IMR-90 (cell line): ENCODE measurements at regions not wholly inside any gene's neighbourhood (a gene's known extent, or its start where the extent isn't known, plus 50 kb on each side); places are given as distances from the start of the nearest gene placed in this dataset.

Experiments
- ATAC-seq: fragments of 200-7000 bp; cut with Tn5 transposase; 2 replicates; pipeline ENCODE4 v1.9.1; 2020; ENCODE audit warnings: low read depth, mild to moderate bottlenecking, moderate library complexity
- BruUV-seq: library from RNA; stranded (reverse); fragments of 400-500 nt; replicated peaks from 2 replicates; lab custom pipeline; 2021; lab: Mats Ljungman, UMichigan
- CTCF ChIA-PET: fragments of 300-600 bp; formaldehyde crosslinking; extraction: SDS; loops from one replicate; lab custom pipeline; 2021; ENCODE audit warnings: antibody characterized with exemption; lab: Yijun Ruan, JAX
- POLR2A ChIA-PET: fragments of 300-600 bp; sonication (Branson Sonifier 250); formaldehyde crosslinking; loops from one replicate; lab custom pipeline; 2022; ENCODE audit warnings: antibody characterized with exemption; ENCODE audit not compliant: unreplicated experiment; lab: Charles Lee
- DNase-seq: peaks from one replicate; pipeline ENCODE4 v3.0.0; 2013
- H2AFZ ChIP-seq: replicated peaks from 2 replicates; pipeline ENCODE3; 2013; ENCODE audit warnings: low read length, mild to moderate bottlenecking; ENCODE audit not compliant: poor library complexity
- H2AK5ac ChIP-seq: 2 replicates; pipeline ENCODE4 v1.6.1; 2013; ENCODE audit warnings: low read depth, low read length, inconsistent platforms
- H2AK9ac ChIP-seq: replicated peaks from 2 replicates; pipeline ENCODE3; 2013; ENCODE audit warnings: mild to moderate bottlenecking, low read depth, low read length, moderate library complexity; ENCODE audit not compliant: poor library complexity
- H2BK120ac ChIP-seq: 2 replicates; pipeline ENCODE4 v1.6.1; 2013; ENCODE audit warnings: low read depth, low read length, inconsistent platforms
- H2BK15ac ChIP-seq: 3 replicates; pipeline ENCODE4 v1.6.1; 2013; ENCODE audit warnings: low read depth, low read length, inconsistent platforms
- H2BK20ac ChIP-seq: 2 replicates; pipeline ENCODE4 v1.6.1; 2013; ENCODE audit warnings: low read depth, mild to moderate bottlenecking, inconsistent platforms, low read length, moderate library complexity
- H2BK5ac ChIP-seq: 2 replicates; pipeline ENCODE4 v1.6.1; 2013; ENCODE audit warnings: mild to moderate bottlenecking, low read depth, low read length, inconsistent platforms; ENCODE audit not compliant: poor library complexity, severe bottlenecking
- H3K14ac ChIP-seq: replicated peaks from 2 replicates; pipeline ENCODE4 v1.6.1; 2013; ENCODE audit warnings: low read depth, low read length, inconsistent platforms
- H3K18ac ChIP-seq: 2 replicates; pipeline ENCODE4 v1.6.1; 2013; ENCODE audit warnings: low read depth, low read length, control low read depth
- H3K23ac ChIP-seq: 2 replicates; pipeline ENCODE4 v1.6.1; 2013; ENCODE audit warnings: low read depth, low read length, inconsistent platforms
- H3K27ac ChIP-seq: 2 replicates; pipeline ENCODE4 v1.5.1; 2013; ENCODE audit warnings: mild to moderate bottlenecking, control low read depth, low read length; ENCODE audit not compliant: insufficient read depth
- H3K27me3 ChIP-seq: 2 replicates; pipeline ENCODE4 v1.6.1; 2013; ENCODE audit warnings: low read length; ENCODE audit not compliant: control insufficient read depth, insufficient read depth
- H3K36me3 ChIP-seq: 2 replicates; pipeline ENCODE4 v1.6.1; 2013; ENCODE audit warnings: low read length, mixed read lengths; ENCODE audit not compliant: control insufficient read depth, insufficient read depth
- H3K4ac ChIP-seq: 2 replicates; pipeline ENCODE4 v1.6.1; 2013; ENCODE audit warnings: low read depth, low read length, inconsistent platforms
- H3K4me1 ChIP-seq: 2 replicates; pipeline ENCODE4 v1.6.1; 2013; ENCODE audit warnings: low read length, mixed read lengths; ENCODE audit not compliant: control insufficient read depth, insufficient read depth
- H3K4me2 ChIP-seq: 2 replicates; pipeline ENCODE4 v1.6.1; 2013; ENCODE audit warnings: low read depth, mild to moderate bottlenecking, control low read depth, low read length, moderate library complexity
- H3K4me3 ChIP-seq: 2 replicates; pipeline ENCODE4 v1.5.1; 2013; ENCODE audit warnings: low read depth, mild to moderate bottlenecking, control low read depth, low read length, moderate library complexity; ENCODE audit not compliant: insufficient read depth
- H3K56ac ChIP-seq: 2 replicates; pipeline ENCODE4 v1.6.1; 2013; ENCODE audit warnings: low read length, inconsistent platforms; ENCODE audit not compliant: insufficient read depth; ENCODE audit errors: extremely low read depth
- H3K79me1 ChIP-seq, 2 experiments: 2 replicates each; pipeline ENCODE4 v1.6.1; 2013; ENCODE audit warnings: low read length in 2 of 2, inconsistent platforms in 1 of 2, low read depth in 1 of 2
- H3K9ac ChIP-seq: 2 replicates; pipeline ENCODE4 v1.6.1; 2013; ENCODE audit warnings: low read depth, low read length, control low read depth
- H3K9me1 ChIP-seq: 2 replicates; pipeline ENCODE4 v1.6.1; 2013; ENCODE audit warnings: low read length, inconsistent platforms; ENCODE audit not compliant: insufficient read depth
- H3K9me3 ChIP-seq: 2 replicates; pipeline ENCODE4 v1.6.1; 2013; ENCODE audit warnings: low read length; ENCODE audit not compliant: control insufficient read depth, insufficient read depth
- H4K20me1 ChIP-seq: 2 replicates; pipeline ENCODE4 v1.6.1; 2013; ENCODE audit warnings: low read length, inconsistent platforms; ENCODE audit not compliant: insufficient read depth
- H4K5ac ChIP-seq: 2 replicates; pipeline ENCODE4 v1.6.1; 2013; ENCODE audit warnings: mild to moderate bottlenecking, low read depth, low read length, control low read depth
- H4K8ac ChIP-seq, 2 experiments: 2 replicates each; pipeline ENCODE4 v1.6.1; 2013; ENCODE audit warnings: low read depth in 2 of 2, low read length in 2 of 2, control low read depth in 1 of 2, inconsistent platforms in 1 of 2
- H4K91ac ChIP-seq: 2 replicates; pipeline ENCODE4 v1.6.1; 2013; ENCODE audit warnings: low read depth, low read length, inconsistent platforms; ENCODE audit not compliant: insufficient read depth
- BHLHE40 ChIP-seq: fragments of 150-350 bp; IDR thresholded peaks from 2 replicates; pipeline ENCODE4 v1.6.1; 2016; ENCODE audit warnings: mild to moderate bottlenecking, low read depth, low read length
- CEBPB ChIP-seq: IDR thresholded peaks from 2 replicates; pipeline ENCODE4 v1.6.1; 2012; ENCODE audit warnings: low read depth, low read length, improper control_type of control experiment
- CHD1 ChIP-seq: IDR thresholded peaks from 2 replicates; pipeline ENCODE4 v1.6.1; 2012; ENCODE audit warnings: low read depth, low read length, improper control_type of control experiment
- MAZ ChIP-seq: IDR thresholded peaks from 2 replicates; pipeline ENCODE4 v1.6.1; 2012; ENCODE audit warnings: low read depth, mild to moderate bottlenecking, low read length, improper control_type of control experiment, moderate library complexity, borderline replicate concordance
- MXI1 ChIP-seq: IDR thresholded peaks from 2 replicates; pipeline ENCODE4 v1.6.1; 2012; ENCODE audit warnings: low read depth, mild to moderate bottlenecking, low read length, moderate library complexity, borderline replicate concordance
- NFE2L2 ChIP-seq: fragments of 150-350 bp; IDR thresholded peaks from 2 replicates; pipeline ENCODE4 v1.6.1; 2016; ENCODE audit warnings: low read depth, mild to moderate bottlenecking, low read length
- POLR2A ChIP-seq: IDR thresholded peaks from 2 replicates; pipeline ENCODE4 v1.6.1; 2012; ENCODE audit warnings: mild to moderate bottlenecking, low read depth, low read length
- RAD21 ChIP-seq: IDR thresholded peaks from 2 replicates; pipeline ENCODE4 v1.6.1; 2012; ENCODE audit warnings: low read length, improper control_type of control experiment
- WGBS, 2 experiments: methylation state at CpG; one replicate each; pipeline versions ENCODE4 v1.1.5 to v1.1.7; 2013; ENCODE audit warnings: missing lambda C conversion rate in 2 of 2; ENCODE audit not compliant: insufficient read length in 1 of 2; ENCODE audit errors: extremely low coverage in 2 of 2; 5-methylcytosine and 5-hydroxymethylcytosine counted together
- dilution Hi-C: fragments of 300-500 bp; cut with HindIII; formaldehyde crosslinking; loops from one replicate; pipeline ENCODE4 v1.14.3; 2018; ENCODE audit warnings: low sequenced_read_pairs; ENCODE audit not compliant: unreplicated experiment
- in situ Hi-C: fragments of 300-500 bp; cut with MboI; formaldehyde crosslinking; loops from 3 replicates; pipeline ENCODE4 v1.14.3; 2019; ENCODE audit warnings: low sequenced_read_pairs, inconsistent platforms, mixed read lengths
- intact Hi-C: fragments of 100-400 bp; cut with micrococcal nuclease; formaldehyde crosslinking; loops from 2 replicates; pipeline ENCODE4 v1.10.0; 2022
- TF ChIP-seq, protein P1 (sequence below): fragments of 150-350 bp; IDR thresholded peaks from 2 replicates; pipeline ENCODE4 v1.6.1; 2017; ENCODE audit warnings: mild to moderate bottlenecking, antibody characterized with exemption, low read length, low read depth

DNA sequence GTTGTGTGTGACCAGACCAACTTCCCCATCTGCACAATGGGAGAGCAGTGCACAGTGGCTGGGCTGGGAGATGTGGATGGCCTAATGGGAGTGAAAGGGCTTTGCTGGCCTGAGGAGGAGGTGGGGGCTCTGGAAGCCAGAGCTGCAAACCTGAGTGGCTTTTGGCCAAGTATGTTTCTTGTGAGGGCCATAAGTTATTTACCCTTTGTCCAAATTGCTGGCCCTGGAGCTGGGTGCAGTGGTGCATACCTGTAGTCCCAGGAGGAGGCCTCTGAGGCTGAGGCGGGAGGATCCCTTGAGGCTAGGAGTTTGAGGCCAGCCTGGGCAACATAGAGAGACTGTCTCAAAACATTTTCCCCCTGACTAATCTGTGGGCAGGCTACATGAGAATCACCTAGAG is 129.1 kb downstream of the WNT7A start:
- H3K56ac ChIP-seq = no peak overlapping the region
- no peak overlapping the region for H3K4me2 ChIP-seq
- dilution Hi-C loops = no loop called here
- no peak overlapping the region for H4K8ac ChIP-seq
- no peak overlapping the region for H3K4ac ChIP-seq
- CTCF ChIA-PET = no interaction called here
- no peak overlapping the region for H2AFZ ChIP-seq
- H2AK9ac ChIP-seq = no peak overlapping the region
- BruUV-seq = no TSS peak
- H2BK5ac ChIP-seq = no peak overlapping the region
- no peak overlapping the region for H3K9ac ChIP-seq
- H3K9me3 ChIP-seq = no peaks in the 10 kb centered on the region; the same call in 1 of the 2 replicates
- no peak overlapping the region for H2AK5ac ChIP-seq
- H3K4me3 ChIP-seq = no peak overlapping the region
- TF ChIP-seq NFE2L2 (no peak), RAD21 (no peak), CHD1 (no peak), CEBPB (no peak), MXI1 (no peak), BHLHE40 (no peak), POLR2A (no peak), MAZ (no peak)
- TF ChIP-seq, protein P1, sequence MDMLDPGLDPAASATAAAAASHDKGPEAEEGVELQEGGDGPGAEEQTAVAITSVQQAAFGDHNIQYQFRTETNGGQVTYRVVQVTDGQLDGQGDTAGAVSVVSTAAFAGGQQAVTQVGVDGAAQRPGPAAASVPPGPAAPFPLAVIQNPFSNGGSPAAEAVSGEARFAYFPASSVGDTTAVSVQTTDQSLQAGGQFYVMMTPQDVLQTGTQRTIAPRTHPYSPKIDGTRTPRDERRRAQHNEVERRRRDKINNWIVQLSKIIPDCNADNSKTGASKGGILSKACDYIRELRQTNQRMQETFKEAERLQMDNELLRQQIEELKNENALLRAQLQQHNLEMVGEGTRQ = no peak
- H2BK15ac ChIP-seq = no peak overlapping the region
- no peaks in the 10 kb centered on the region for H3K79me1 ChIP-seq
- POLR2A ChIA-PET = no interaction called here
- no peak overlapping the region for H4K91ac ChIP-seq
- no peaks in the 10 kb centered on the region for H3K9me1 ChIP-seq
- H4K5ac ChIP-seq = no peak overlapping the region
- intact Hi-C loops = no loop called here
- in situ Hi-C loops = no loop called here
- no peaks in the 10 kb centered on the region for H4K20me1 ChIP-seq
- H3K23ac ChIP-seq = no peak overlapping the region
- no peak overlapping the region for H3K18ac ChIP-seq
- no peak overlapping the region for H3K27ac ChIP-seq
- no peaks in the 10 kb centered on the region for H3K36me3 ChIP-seq
- no peak overlapping the region for H2BK20ac ChIP-seq
- DNase-seq (no peak), ATAC-seq (no peak)
- no peak overlapping the region for H3K14ac ChIP-seq
- H3K27me3 ChIP-seq = no peaks in the 10 kb centered on the region
- no peaks in the 10 kb centered on the region for H3K4me1 ChIP-seq
- no peak overlapping the region for H2BK120ac ChIP-seq
- no CpG with 5 or more reads among the region's 1 CpG for WGBS, 2 experiments
